Peyer's patch (tissue), 4 donors: ENCODE measurements at regions not wholly inside any gene's neighbourhood (a gene's known extent, or its start where the extent isn't known, plus 50 kb on each side); places are given as distances from the start of the nearest gene placed in this dataset.

Source experiments
- POLR2A ChIP-seq, 2 donors: fragments of 450-650 bp; IDR thresholded peaks; one replicate each; pipeline ENCODE4 v1.5.1; 2017; ENCODE audit warnings: antibody characterized with exemption in 2 of 2, mild to moderate bottlenecking in 2 of 2, moderate library complexity in 2 of 2
- TF ChIP-seq, protein P1 (sequence below), 6 experiments: fragments of 450-650 bp in 4 of 6; fragments of 200-600 bp in 2 of 6; sonication (generic) in 1 of 6; IDR thresholded peaks; one replicate each; pipeline ENCODE4 v1.5.1; 2017 to 2019; ENCODE audit warnings: antibody characterized with exemption in 6 of 6, mild to moderate bottlenecking in 3 of 6, moderate library complexity in 1 of 6

GRCh38 chr1:34373912-34374311 lies 197.2 kb downstream of the C1orf94 start:
- TF ChIP-seq, protein P1, sequence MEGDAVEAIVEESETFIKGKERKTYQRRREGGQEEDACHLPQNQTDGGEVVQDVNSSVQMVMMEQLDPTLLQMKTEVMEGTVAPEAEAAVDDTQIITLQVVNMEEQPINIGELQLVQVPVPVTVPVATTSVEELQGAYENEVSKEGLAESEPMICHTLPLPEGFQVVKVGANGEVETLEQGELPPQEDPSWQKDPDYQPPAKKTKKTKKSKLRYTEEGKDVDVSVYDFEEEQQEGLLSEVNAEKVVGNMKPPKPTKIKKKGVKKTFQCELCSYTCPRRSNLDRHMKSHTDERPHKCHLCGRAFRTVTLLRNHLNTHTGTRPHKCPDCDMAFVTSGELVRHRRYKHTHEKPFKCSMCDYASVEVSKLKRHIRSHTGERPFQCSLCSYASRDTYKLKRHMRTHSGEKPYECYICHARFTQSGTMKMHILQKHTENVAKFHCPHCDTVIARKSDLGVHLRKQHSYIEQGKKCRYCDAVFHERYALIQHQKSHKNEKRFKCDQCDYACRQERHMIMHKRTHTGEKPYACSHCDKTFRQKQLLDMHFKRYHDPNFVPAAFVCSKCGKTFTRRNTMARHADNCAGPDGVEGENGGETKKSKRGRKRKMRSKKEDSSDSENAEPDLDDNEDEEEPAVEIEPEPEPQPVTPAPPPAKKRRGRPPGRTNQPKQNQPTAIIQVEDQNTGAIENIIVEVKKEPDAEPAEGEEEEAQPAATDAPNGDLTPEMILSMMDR (IDR thresholded peaks at IDR 0.05): no peak
- TF ChIP-seq POLR2A (IDR thresholded peaks at IDR 0.05): no peak
